OCI-LY1 (cell line): ENCODE measurements at regions not wholly inside any gene's neighbourhood (a gene's known extent, or its start where the extent isn't known, plus 50 kb on each side); places are given as distances from the start of the nearest gene placed in this dataset.

ENCODE experiments used
- H2AFZ ChIP-seq: fragments of 200-600 bp; sonication (generic), shearing (Covaris generic); 2 replicates; pipeline ENCODE4 v1.6.0; 2014; ENCODE audit warnings: antibody characterized with exemption, mild to moderate bottlenecking, low read length
- H3F3A ChIP-seq: fragments of 200-600 bp; sonication (generic), shearing (Covaris generic); 2 replicates; pipeline ENCODE4 v1.6.0; 2014; ENCODE audit warnings: mild to moderate bottlenecking, antibody characterized with exemption, low read length, moderate library complexity; ENCODE audit not compliant: insufficient read depth
- H3K27ac ChIP-seq: fragments of 200-600 bp; sonication (generic); 2 replicates; pipeline ENCODE4 v1.5.1; 2014; ENCODE audit warnings: low read length, mixed run types, mild to moderate bottlenecking, low read depth; ENCODE audit not compliant: poor library complexity, severe bottlenecking
- H3K27me3 ChIP-seq: fragments of 200-600 bp; sonication (generic); 2 replicates; pipeline ENCODE4 v1.6.0; 2014; ENCODE audit warnings: antibody characterized with exemption, mild to moderate bottlenecking, low read length, moderate library complexity; ENCODE audit not compliant: insufficient read depth
- H3K36me3 ChIP-seq: fragments of 200-600 bp; sonication (generic); 2 replicates; pipeline ENCODE4 v1.6.1; 2014; ENCODE audit warnings: mild to moderate bottlenecking, antibody characterized with exemption, low read length, moderate library complexity, mixed read lengths; ENCODE audit not compliant: insufficient read depth
- H3K4me1 ChIP-seq: fragments of 200-600 bp; sonication (generic); 2 replicates; pipeline ENCODE4 v1.5.1; 2014; ENCODE audit warnings: mild to moderate bottlenecking, low read length, moderate library complexity; ENCODE audit not compliant: insufficient read depth, severe bottlenecking
- H3K4me2 ChIP-seq: fragments of 200-600 bp; sonication (generic), shearing (Covaris generic); 2 replicates; pipeline ENCODE4 v1.6.1; 2014; ENCODE audit warnings: low read length
- H3K4me3 ChIP-seq: fragments of 200-600 bp; sonication (generic); 2 replicates; pipeline ENCODE4 v1.5.1; 2014; ENCODE audit warnings: low read length, low read depth, mild to moderate bottlenecking, mixed read lengths; ENCODE audit not compliant: poor library complexity, severe bottlenecking
- H3K79me2 ChIP-seq: fragments of 200-600 bp; shearing (Covaris generic); 2 replicates; pipeline ENCODE4 v1.6.1; 2016; ENCODE audit warnings: mixed run types, low read length, mixed read lengths; ENCODE audit not compliant: insufficient read depth
- H3K9ac ChIP-seq: fragments of 200-600 bp; sonication (generic), shearing (Covaris generic); 2 replicates; pipeline ENCODE4 v1.6.1; 2014; ENCODE audit warnings: mild to moderate bottlenecking, low read length, mixed read lengths
- H3K9me2 ChIP-seq: fragments of 200-600 bp; sonication (generic), shearing (Covaris generic); 2 replicates; pipeline ENCODE4 v1.6.1; 2014; ENCODE audit warnings: low read depth, mild to moderate bottlenecking, low read length, mixed read lengths
- H3K9me3 ChIP-seq: fragments of 200-600 bp; shearing (Covaris generic); 2 replicates; pipeline ENCODE4 v1.6.1; 2014; ENCODE audit warnings: low read length, mixed read lengths
- H4K20me1 ChIP-seq: fragments of 200-600 bp; sonication (generic), shearing (Covaris generic); 2 replicates; pipeline ENCODE4 v1.6.0; 2016; ENCODE audit warnings: mild to moderate bottlenecking, low read length; ENCODE audit not compliant: insufficient read depth
- EZH2 ChIP-seq: fragments of 200-600 bp; sonication (generic), shearing (Covaris generic); IDR thresholded peaks from 2 replicates; pipeline ENCODE4 v1.8.0; 2017; ENCODE audit warnings: borderline replicate concordance, mixed run types, mild to moderate bottlenecking, antibody characterized with exemption, low read length, moderate library complexity, mixed read lengths
- TF ChIP-seq, protein P1 (sequence below): fragments of 200-600 bp; sonication (generic), shearing (Covaris generic); IDR thresholded peaks from 2 replicates; pipeline ENCODE4 v1.5.1; 2017; ENCODE audit warnings: mild to moderate bottlenecking, antibody characterized with exemption, low read length, moderate library complexity, mixed read lengths

DNA sequence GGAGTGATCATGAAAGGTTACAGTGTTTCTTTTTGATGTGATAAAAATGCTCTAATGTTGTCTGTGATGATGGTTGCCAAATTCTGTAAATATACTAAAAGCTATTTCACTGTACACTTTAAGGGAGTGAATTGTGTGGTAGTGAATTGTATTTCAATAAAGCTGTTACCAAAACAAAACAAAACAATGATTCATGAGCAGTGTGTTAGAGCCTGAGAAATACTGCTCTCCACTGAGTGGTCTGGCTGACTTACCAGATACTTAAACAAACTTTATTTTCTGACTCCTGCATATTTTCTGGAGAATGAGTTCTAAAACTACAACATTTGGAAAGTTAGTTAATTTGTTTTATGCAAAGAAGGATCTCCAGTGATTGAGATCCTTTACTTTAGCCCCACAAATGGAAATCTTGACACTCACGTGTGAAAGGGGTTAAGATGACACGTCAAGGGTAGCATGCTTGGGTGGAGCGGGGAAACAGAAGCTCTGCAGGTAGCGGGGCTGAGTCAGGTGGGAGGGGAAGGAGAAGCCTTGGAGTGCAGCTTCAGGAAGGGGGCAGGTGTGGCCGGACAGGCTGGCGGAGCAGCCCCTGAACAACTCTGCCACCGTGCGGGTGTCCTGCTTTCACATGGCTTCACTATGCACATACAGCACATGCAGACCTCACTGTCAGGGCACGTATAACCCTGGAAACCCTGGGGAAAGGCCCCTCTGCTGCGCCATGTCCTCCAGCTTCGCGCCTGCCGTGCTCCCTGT lies 256.7 kb downstream of the IRX1 start:
- Histone ChIP-seq H2AFZ (no peak overlapping the region), H4K20me1 (no peaks in the 10 kb centered on the region), H3K9me3 (no peaks in the 10 kb centered on the region), H3K9me2 (no peaks in the 10 kb centered on the region), H3K9ac (no peak overlapping the region), H3K36me3 (no peaks in the 10 kb centered on the region), H3K4me3 (no peak overlapping the region), H3K4me2 (no peak overlapping the region), H3F3A (no peaks in the 10 kb centered on the region), H3K27me3 (no peaks in the 10 kb centered on the region), H3K27ac (no peak overlapping the region), H3K79me2 (no peaks in the 10 kb centered on the region), H3K4me1 (no peaks in the 10 kb centered on the region)
- TF ChIP-seq EZH2 = no peak
- TF ChIP-seq, protein P1, sequence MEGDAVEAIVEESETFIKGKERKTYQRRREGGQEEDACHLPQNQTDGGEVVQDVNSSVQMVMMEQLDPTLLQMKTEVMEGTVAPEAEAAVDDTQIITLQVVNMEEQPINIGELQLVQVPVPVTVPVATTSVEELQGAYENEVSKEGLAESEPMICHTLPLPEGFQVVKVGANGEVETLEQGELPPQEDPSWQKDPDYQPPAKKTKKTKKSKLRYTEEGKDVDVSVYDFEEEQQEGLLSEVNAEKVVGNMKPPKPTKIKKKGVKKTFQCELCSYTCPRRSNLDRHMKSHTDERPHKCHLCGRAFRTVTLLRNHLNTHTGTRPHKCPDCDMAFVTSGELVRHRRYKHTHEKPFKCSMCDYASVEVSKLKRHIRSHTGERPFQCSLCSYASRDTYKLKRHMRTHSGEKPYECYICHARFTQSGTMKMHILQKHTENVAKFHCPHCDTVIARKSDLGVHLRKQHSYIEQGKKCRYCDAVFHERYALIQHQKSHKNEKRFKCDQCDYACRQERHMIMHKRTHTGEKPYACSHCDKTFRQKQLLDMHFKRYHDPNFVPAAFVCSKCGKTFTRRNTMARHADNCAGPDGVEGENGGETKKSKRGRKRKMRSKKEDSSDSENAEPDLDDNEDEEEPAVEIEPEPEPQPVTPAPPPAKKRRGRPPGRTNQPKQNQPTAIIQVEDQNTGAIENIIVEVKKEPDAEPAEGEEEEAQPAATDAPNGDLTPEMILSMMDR = no peak

DNA sequence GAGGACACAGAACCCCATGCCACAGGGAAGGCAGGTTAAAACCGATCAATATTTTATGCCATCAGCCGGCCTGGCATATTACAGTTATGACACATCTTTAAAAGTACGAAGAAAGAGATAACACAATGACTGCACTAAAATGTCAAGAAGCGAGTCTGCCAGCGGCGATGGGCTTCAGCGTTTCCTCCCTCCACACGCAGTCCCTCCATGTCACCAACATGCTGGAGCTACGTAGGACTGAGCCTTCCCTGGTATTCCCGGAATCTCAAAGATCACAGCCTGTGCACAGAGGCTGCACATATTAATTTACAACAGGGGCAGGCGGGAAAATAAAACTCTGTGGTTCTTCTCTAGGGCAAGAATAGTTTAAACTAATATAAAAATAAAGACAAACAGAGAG lies 257.7 kb downstream of the IRX1 start:
- no peaks in the 10 kb centered on the region for H3F3A ChIP-seq
- TF ChIP-seq EZH2 = no peak
- TF ChIP-seq, protein P1 = no peak
- no peak overlapping the region for H3K4me2 ChIP-seq
- no peaks in the 10 kb centered on the region for H3K36me3 ChIP-seq
- H3K9me3 ChIP-seq = no peaks in the 10 kb centered on the region
- H3K79me2 ChIP-seq = no peaks in the 10 kb centered on the region
- H3K27ac ChIP-seq = no peak overlapping the region
- H3K27me3 ChIP-seq = no peaks in the 10 kb centered on the region
- H3K4me3 ChIP-seq = no peak overlapping the region
- H2AFZ ChIP-seq = no peak overlapping the region
- H3K4me1 ChIP-seq = no peaks in the 10 kb centered on the region
- no peak overlapping the region for H3K9ac ChIP-seq
- H3K9me2 ChIP-seq = no peaks in the 10 kb centered on the region
- no peaks in the 10 kb centered on the region for H4K20me1 ChIP-seq

DNA sequence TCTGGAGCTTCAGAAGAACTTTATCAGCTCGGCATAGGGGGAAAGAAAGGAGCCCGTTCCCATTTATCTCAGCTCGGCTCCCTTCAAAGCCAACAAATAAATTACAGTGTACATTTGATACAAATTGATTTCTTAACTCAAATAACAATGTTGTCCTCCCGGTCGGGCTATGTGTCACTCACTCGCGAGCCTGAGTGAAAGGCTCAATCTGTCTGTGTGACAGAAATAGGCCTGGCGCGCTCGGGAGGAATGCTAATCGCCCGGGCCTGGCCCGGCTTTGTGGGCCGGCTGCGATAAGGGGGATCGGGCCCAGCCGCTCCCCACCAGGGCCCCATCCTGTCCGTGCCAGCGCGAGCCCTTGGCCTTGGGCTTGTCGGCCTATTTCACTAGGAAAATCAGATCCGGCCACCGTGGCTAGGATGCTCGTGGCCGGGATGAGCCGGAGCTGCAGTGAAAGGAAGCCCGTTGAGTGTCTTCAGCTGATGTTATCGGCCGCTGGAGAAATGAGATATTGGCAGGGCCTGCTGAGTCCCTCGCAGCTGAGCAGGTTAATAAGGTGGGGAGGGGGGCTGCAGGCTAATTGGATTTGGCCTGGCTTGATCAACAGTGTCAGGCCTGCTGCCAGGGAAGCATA lies 258.7 kb downstream of the IRX1 start:
- Histone ChIP-seq H3K27me3 (no peaks in the 10 kb centered on the region), H3K4me2 (no peak overlapping the region), H3K36me3 (no peaks in the 10 kb centered on the region), H3K4me1 (no peaks in the 10 kb centered on the region), H3K4me3 (no peak overlapping the region), H3K79me2 (no peaks in the 10 kb centered on the region), H3K27ac (no peak overlapping the region), H3F3A (no peaks in the 10 kb centered on the region), H3K9me2 (no peaks in the 10 kb centered on the region), H4K20me1 (no peaks in the 10 kb centered on the region), H3K9ac (no peak overlapping the region), H3K9me3 (no peaks in the 10 kb centered on the region), H2AFZ (no peak overlapping the region)
- TF ChIP-seq EZH2 = no peak
- TF ChIP-seq, protein P1 = no peak
